RWPE2 (cell line): ENCODE measurements at regions not wholly inside any gene's neighbourhood (a gene's known extent, or its start where the extent isn't known, plus 50 kb on each side); places are given as distances from the start of the nearest gene placed in this dataset.

ENCODE experiments used
- ATAC-seq: fragments of 200-7000 bp; cut with Tn5 transposase; 3 replicates; pipeline ENCODE4 v1.9.1; 2021; ENCODE audit warnings: low read depth
- DNase-seq: peaks from one replicate; pipeline ENCODE4 v3.0.0-alpha.2; 2020; ENCODE audit warnings: low spot score
- H3K27ac ChIP-seq: fragments of 450-650 bp; 2 replicates; pipeline ENCODE4 v1.5.1; 2017; ENCODE audit warnings: mild to moderate bottlenecking; ENCODE audit not compliant: poor library complexity, severe bottlenecking
- H3K27me3 ChIP-seq: fragments of 250-450 bp; sonication (Bioruptor Pico); 2 replicates; pipeline ENCODE4 v1.5.1; 2021; ENCODE audit warnings: mild to moderate bottlenecking, moderate library complexity; ENCODE audit not compliant: insufficient read depth, poor library complexity, severe bottlenecking
- H3K36me3 ChIP-seq: fragments of 250-450 bp; sonication (Bioruptor Pico); 2 replicates; pipeline ENCODE4 v1.5.1; 2020; ENCODE audit warnings: low read depth, mild to moderate bottlenecking, moderate library complexity
- H3K4me1 ChIP-seq: fragments of 250-450 bp; sonication (Bioruptor Pico); 2 replicates; pipeline ENCODE4 v1.5.1; 2021; ENCODE audit warnings: mild to moderate bottlenecking, moderate library complexity; ENCODE audit not compliant: insufficient read depth, poor library complexity, severe bottlenecking
- H3K4me3 ChIP-seq: fragments of 250-450 bp; sonication (Bioruptor Pico); 2 replicates; pipeline ENCODE4 v1.5.1; 2021; ENCODE audit warnings: mild to moderate bottlenecking, moderate library complexity; ENCODE audit not compliant: severe bottlenecking
- H3K9me3 ChIP-seq: fragments of 250-450 bp; sonication (Bioruptor Pico); 2 replicates; pipeline ENCODE4 v1.5.1; 2021; ENCODE audit warnings: mild to moderate bottlenecking, moderate library complexity; ENCODE audit not compliant: severe bottlenecking
- CTCF ChIP-seq: fragments of 450-650 bp; IDR thresholded peaks from one replicate; pipeline ENCODE4 v1.5.1; 2017; ENCODE audit warnings: mild to moderate bottlenecking, moderate library complexity; ENCODE audit not compliant: poor library complexity, severe bottlenecking

GRCh38 chr2:9732824-9733223 is 102.0 kb upstream of the YWHAQ start:
- ATAC-seq (no peak), DNase-seq (no peak)
- peaks cover 4% of the 10 kb centered on the region for H3K9me3 ChIP-seq
- no peaks in the 10 kb centered on the region for H3K36me3 ChIP-seq
- H3K27ac ChIP-seq: no peak overlapping the region
- no peaks in the 10 kb centered on the region for H3K27me3 ChIP-seq
- no peak overlapping the region for H3K4me3 ChIP-seq
- TF ChIP-seq CTCF: no peak
- no peaks in the 10 kb centered on the region for H3K4me1 ChIP-seq

GRCh38 chr2:9734308-9734707 is 103.5 kb upstream of the YWHAQ start:
- H3K27me3 ChIP-seq: no peaks in the 10 kb centered on the region
- no peaks in the 10 kb centered on the region for H3K36me3 ChIP-seq
- H3K4me3 ChIP-seq: no peak overlapping the region
- ATAC-seq (no peak), DNase-seq (no peak)
- TF ChIP-seq CTCF: no peak
- H3K27ac ChIP-seq: no peak overlapping the region
- H3K4me1 ChIP-seq: no peaks in the 10 kb centered on the region
- peaks cover 4% of the 10 kb centered on the region for H3K9me3 ChIP-seq

- Histone ChIP-seq H3K36me3 (no peaks in the 10 kb centered on the region), H3K27ac (no peak overlapping the region), H3K9me3 (peaks cover 4% of the 10 kb centered on the region), H3K4me3 (no peak overlapping the region), H3K4me1 (no peaks in the 10 kb centered on the region), H3K27me3 (no peaks in the 10 kb centered on the region)
- ATAC-seq: no peak
- TF ChIP-seq CTCF: no peak
- no peak for DNase-seq
Measured at GRCh38 chr2:9735335-9735734, 104.5 kb upstream of the YWHAQ start.

GRCh38 chr2:9736021-9736420 is 105.2 kb upstream of the YWHAQ start:
- no peaks in the 10 kb centered on the region for H3K4me1 ChIP-seq
- no peaks in the 10 kb centered on the region for H3K36me3 ChIP-seq
- H3K9me3 ChIP-seq: peaks cover 4% of the 10 kb centered on the region
- no peak overlapping the region for H3K27ac ChIP-seq
- no peak overlapping the region for H3K4me3 ChIP-seq
- ATAC-seq (no peak), DNase-seq (no peak)
- TF ChIP-seq CTCF: no peak
- no peaks in the 10 kb centered on the region for H3K27me3 ChIP-seq

GRCh38 chr2:9737053-9737875 is 106.0 kb upstream of the TAF1B start:
- no peaks in the 10 kb centered on the region for H3K27me3 ChIP-seq
- DNase-seq: no peak
- ATAC-seq: peak; percentile 10; the same call in 2 of the 3 replicates
- TF ChIP-seq CTCF: no peak
- no peak overlapping the region for H3K27ac ChIP-seq
- no peaks in the 10 kb centered on the region for H3K4me1 ChIP-seq
- H3K4me3 ChIP-seq: no peak overlapping the region
- H3K36me3 ChIP-seq: no peaks in the 10 kb centered on the region
- peaks cover 4% of the 10 kb centered on the region for H3K9me3 ChIP-seq
